SK-N-MC (cell line): ENCODE measurements at regions not wholly inside any gene's neighbourhood (a gene's known extent, or its start where the extent isn't known, plus 50 kb on each side); places are given as distances from the start of the nearest gene placed in this dataset.

Source experiments
- EZH2 ChIP-seq: fragments of 200-600 bp; sonication (generic); IDR thresholded peaks from one replicate; pipeline ENCODE4 v1.6.1; 2017; ENCODE audit warnings: antibody characterized with exemption
- FOXP2 ChIP-seq: optimal IDR thresholded peaks from 2 replicates; pipeline ENCODE3; 2011; ENCODE audit warnings: mild to moderate bottlenecking, moderate library complexity; ENCODE audit not compliant: insufficient read depth; ENCODE audit errors: extremely low read length, control extremely low read depth
- POLR2AphosphoS5 ChIP-seq: IDR thresholded peaks from 2 replicates; pipeline ENCODE4 v1.6.1; 2012; ENCODE audit warnings: mild to moderate bottlenecking, low read depth, low read length, borderline replicate concordance

- TF ChIP-seq EZH2 (no peak), POLR2AphosphoS5 (no peak), FOXP2 (no peak)
Observed at GRCh38 chr5:33188089-33188488, 252.7 kb upstream of the TARS1 start.
